ENCODE measurements at regions not wholly inside any gene's neighbourhood (a gene's known extent, or its start where the extent isn't known, plus 50 kb on each side); places are given as distances from the start of the nearest gene placed in this dataset.

DNA sequence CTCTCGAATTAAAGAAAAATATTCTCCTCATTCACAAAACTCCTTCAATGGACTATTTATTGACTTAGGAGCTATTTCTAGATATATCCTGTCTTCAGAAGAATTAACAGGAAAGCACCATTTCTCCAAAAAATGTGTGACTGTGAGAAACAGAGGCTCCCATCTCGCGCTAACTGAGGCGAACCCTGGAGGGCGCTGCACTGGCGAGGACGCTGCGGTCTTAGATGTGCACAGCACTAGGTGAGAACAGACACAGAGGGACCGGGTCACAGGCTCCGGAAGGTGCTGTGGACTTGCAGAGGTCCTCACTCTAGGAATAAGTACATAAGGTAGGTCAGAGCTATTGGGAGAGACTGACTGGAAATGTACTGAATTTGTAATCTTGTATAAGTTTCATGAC lies 229.7 kb upstream of the SLC35G4 start:
- TF ChIP-seq, protein P1, sequence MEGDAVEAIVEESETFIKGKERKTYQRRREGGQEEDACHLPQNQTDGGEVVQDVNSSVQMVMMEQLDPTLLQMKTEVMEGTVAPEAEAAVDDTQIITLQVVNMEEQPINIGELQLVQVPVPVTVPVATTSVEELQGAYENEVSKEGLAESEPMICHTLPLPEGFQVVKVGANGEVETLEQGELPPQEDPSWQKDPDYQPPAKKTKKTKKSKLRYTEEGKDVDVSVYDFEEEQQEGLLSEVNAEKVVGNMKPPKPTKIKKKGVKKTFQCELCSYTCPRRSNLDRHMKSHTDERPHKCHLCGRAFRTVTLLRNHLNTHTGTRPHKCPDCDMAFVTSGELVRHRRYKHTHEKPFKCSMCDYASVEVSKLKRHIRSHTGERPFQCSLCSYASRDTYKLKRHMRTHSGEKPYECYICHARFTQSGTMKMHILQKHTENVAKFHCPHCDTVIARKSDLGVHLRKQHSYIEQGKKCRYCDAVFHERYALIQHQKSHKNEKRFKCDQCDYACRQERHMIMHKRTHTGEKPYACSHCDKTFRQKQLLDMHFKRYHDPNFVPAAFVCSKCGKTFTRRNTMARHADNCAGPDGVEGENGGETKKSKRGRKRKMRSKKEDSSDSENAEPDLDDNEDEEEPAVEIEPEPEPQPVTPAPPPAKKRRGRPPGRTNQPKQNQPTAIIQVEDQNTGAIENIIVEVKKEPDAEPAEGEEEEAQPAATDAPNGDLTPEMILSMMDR (conservative IDR thresholded peaks at IDR 0.05; ENCODE audit: control insufficient read depth, insufficient read depth, low read depth, low read length): no peak
- no peak overlapping the region for H3K4me3 ChIP-seq (ENCODE audit: control insufficient read depth, low read depth, low read length)
- DNase-seq (ENCODE audit: low read depth): no peak

GRCh38 chr18:11377766-11378540 lies 228.6 kb upstream of the PIEZO2 start:
- TF ChIP-seq, protein P1 (conservative IDR thresholded peaks at IDR 0.05; ENCODE audit: control insufficient read depth, insufficient read depth, low read depth, low read length): no peak
- H3K4me3 ChIP-seq (ENCODE audit: control insufficient read depth, low read depth, low read length): no peak overlapping the region
- no peak for DNase-seq (ENCODE audit: low read depth)

GRCh38 chr18:11372163-11372562 lies 222.8 kb upstream of the PIEZO2 start:
- TF ChIP-seq, protein P1 (conservative IDR thresholded peaks at IDR 0.05; ENCODE audit: control insufficient read depth, insufficient read depth, low read depth, low read length): no peak
- DNase-seq (ENCODE audit: low read depth): no peak
- H3K4me3 ChIP-seq (ENCODE audit: control insufficient read depth, low read depth, low read length): no peak overlapping the region

DNA sequence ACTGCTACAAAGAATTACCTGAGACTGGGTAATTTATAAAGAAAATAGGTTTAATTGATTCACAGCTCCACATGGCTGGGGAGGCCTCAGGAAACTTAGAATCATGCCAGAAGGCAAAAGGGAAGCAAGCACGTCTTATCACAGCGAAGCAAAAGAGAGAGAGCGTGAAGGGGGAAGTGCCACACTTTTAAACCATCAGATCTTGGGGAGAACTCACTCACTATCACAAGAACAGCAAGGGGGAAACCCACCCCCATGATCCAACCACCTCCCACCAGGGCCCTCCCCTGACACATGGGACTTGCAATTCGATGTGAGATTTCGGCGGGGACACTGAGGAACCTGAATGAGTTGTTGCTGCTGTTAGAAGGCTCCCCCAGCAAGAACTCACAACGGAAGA lies 220.2 kb upstream of the PIEZO2 start:
- no peak overlapping the region for H3K4me3 ChIP-seq (ENCODE audit: control insufficient read depth, low read depth, low read length)
- DNase-seq (ENCODE audit: low read depth): no peak
- TF ChIP-seq, protein P1 (conservative IDR thresholded peaks at IDR 0.05; ENCODE audit: control insufficient read depth, insufficient read depth, low read depth, low read length): no peak

GRCh38 chr18:11368020-11368419 lies 218.7 kb upstream of the PIEZO2 start:
- peak; percentile 50 for DNase-seq (ENCODE audit: low read depth)
- TF ChIP-seq, protein P1 (conservative IDR thresholded peaks at IDR 0.05; ENCODE audit: control insufficient read depth, insufficient read depth, low read depth, low read length): no peak
- H3K4me3 ChIP-seq (ENCODE audit: control insufficient read depth, low read depth, low read length): no peak overlapping the region

DNA sequence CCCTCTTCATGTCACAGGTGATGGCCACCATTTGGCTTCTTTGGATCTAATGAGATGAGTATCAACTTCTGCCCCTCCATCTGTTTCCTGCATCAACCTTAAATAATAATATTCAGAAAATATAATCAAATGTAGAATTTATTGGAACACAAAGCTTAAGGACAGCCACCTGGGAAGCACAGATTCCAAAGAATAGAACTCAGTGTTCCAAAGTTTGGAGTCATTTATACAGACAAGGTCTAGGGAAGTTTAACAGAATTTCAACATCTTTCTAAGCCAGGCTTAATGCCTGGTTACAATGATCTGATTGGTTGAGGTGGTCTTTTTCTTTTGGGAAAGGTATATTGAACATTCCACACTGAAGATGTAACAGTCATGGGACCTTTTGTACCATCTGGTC lies 218.0 kb upstream of the PIEZO2 start:
- no peak overlapping the region for H3K4me3 ChIP-seq (ENCODE audit: control insufficient read depth, low read depth, low read length)
- DNase-seq (ENCODE audit: low read depth): no peak
- TF ChIP-seq, protein P1 (conservative IDR thresholded peaks at IDR 0.05; ENCODE audit: control insufficient read depth, insufficient read depth, low read depth, low read length): no peak
